GM12874 (cell line): ENCODE measurements at regions not wholly inside any gene's neighbourhood (a gene's known extent, or its start where the extent isn't known, plus 50 kb on each side); places are given as distances from the start of the nearest gene placed in this dataset.

Source experiments
- TF ChIP-seq, protein P1 (sequence below): IDR thresholded peaks from 2 replicates; pipeline ENCODE4 v1.5.1; 2011; ENCODE audit warnings: low read depth, mild to moderate bottlenecking, control low read depth, low read length, moderate library complexity; ENCODE audit not compliant: insufficient read depth

DNA sequence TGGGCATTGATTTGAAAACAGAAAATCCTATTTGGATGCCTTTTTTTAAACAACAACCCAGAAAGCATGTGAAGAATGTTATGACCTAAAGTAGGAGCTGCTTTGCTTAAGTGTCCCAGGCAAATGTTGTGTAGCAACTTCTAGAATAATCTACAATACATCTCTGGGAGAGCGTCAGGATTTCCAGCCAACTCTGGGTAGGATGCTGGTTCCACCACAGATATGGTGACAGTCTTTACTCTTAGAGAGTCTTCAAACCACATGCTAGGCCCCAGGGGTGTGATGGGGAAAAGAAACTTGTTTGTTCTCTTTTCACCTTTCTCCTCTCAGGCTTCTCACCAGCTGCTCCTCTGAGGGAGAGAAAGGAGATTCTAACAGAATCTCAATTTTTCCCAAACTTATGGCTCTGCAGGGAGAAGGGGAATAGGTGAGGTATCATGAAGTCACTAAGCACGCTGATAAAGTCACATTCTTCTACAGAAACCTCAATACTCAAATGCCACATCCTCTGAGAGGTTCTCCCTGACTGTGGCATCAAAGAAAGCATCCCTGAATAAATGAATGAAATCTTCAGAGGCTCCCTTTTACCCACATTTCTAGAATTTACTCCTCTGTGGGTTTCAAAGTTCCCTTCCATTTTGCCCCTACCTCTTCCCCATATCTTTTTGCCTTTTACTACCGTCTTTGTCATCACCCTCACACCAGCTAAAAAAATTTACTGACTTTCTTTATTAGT, 171.6 kb upstream of the RAI2 start:
- TF ChIP-seq, protein P1, sequence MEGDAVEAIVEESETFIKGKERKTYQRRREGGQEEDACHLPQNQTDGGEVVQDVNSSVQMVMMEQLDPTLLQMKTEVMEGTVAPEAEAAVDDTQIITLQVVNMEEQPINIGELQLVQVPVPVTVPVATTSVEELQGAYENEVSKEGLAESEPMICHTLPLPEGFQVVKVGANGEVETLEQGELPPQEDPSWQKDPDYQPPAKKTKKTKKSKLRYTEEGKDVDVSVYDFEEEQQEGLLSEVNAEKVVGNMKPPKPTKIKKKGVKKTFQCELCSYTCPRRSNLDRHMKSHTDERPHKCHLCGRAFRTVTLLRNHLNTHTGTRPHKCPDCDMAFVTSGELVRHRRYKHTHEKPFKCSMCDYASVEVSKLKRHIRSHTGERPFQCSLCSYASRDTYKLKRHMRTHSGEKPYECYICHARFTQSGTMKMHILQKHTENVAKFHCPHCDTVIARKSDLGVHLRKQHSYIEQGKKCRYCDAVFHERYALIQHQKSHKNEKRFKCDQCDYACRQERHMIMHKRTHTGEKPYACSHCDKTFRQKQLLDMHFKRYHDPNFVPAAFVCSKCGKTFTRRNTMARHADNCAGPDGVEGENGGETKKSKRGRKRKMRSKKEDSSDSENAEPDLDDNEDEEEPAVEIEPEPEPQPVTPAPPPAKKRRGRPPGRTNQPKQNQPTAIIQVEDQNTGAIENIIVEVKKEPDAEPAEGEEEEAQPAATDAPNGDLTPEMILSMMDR, result no peak

DNA sequence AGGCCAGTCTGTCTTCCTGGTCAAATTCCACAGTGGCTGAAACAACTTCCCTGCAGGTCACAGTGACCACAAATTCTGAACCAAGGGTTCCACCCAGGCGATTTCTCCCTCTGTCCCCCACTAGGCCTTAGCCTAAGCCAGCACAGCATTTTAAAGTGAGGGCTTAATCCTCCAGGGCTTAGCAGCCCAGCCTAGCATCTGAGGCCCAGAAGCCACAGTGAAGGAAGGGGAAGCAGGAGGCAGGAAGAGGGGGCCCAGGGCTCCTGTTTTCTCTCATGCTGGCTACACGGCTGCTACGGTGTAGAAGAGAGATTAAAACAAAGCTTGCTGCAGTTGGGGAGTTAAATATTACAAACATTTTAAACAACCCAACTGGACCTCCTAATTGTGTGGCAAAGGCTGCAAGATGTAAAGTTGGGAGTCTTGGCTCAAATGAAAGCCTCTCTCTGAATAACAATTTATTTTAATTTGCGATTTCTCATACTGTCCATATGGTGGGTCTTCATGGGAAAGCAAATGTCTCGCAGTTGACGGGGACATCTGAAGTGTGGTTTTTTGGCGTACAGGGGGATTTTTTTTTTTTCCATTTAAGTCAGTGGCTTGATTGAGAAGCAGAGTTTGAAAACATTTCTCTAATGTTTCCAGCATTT, 170.8 kb upstream of the RAI2 start:
- TF ChIP-seq, protein P1, result no peak

GRCh38 chrX:18026166-18026565, 165.1 kb upstream of the RAI2 start:
- TF ChIP-seq, protein P1, result no peak

GRCh38 chrX:18017411-18017810, 156.3 kb upstream of the RAI2 start:
- TF ChIP-seq, protein P1, result no peak

DNA sequence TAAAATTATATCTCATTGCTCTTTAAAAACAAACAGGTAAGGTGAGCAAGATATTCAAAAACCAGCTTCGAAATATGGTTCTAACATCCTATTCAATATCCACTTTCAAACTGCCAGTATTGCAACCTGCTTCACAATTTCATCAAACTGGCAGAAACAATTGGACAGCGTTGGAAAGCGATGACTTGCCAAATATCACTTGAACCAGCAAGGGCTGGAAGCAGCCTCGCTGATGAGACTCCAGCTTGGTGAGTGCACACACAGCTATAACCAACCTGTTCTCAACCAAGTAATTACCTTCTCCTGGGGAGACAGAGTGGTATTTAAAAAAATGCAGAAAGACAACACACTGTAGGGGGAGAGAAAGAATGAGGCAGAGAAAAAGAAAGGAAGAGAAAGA, 155.8 kb upstream of the RAI2 start:
- TF ChIP-seq, protein P1, result no peak

DNA sequence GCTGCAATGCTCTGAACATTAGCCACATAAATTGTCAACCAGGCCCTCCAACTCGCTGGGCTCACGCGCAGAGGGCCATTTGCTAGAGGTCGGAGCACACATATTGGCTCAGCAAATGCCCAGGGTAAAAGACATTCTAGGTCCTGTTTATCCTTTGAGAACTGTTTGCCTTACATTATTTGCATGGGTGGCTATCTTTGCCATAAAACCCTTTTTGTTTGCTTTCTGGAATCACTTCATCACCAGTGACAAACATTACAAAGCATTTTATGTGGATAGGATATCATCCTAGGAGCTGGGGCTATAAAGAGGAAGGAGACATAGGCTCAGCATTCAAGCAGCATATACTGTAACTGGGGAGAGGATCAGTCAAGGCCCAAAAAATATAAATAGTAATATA, 149.2 kb upstream of the RAI2 start:
- TF ChIP-seq, protein P1, result no peak

DNA sequence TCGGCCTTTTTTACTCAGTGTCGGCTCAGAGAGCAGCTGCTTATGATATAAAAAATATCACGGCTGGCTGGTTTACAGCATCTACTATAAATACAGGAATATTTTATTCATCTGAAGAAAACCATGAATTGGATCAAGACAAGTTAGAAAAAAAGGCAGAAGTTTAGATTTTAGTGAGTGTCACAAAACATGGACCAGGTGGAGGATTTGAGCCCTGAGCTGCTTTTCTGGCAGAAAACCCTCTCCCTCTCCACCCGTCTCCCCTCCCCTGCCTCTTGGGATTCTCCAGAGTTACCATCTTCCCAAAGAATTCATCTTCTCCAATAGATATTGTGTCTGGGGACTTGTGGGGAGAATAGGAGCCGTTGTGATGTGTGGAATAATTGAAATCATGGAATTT, 142.8 kb upstream of the RAI2 start:
- TF ChIP-seq, protein P1, result no peak
